Amygdala (tissue), 56 donors: ENCODE measurements at regions not wholly inside any gene's neighbourhood (a gene's known extent, or its start where the extent isn't known, plus 50 kb on each side); places are given as distances from the start of the nearest gene placed in this dataset.
"Not testable (repeated sequence)": the region's sequence is repeated elsewhere in the genome, so short reads cannot be mapped to it uniquely, and the experiment has no call there.

Experiments used
- DNase-seq, 56 donors: peaks; one replicate each; lab custom pipeline; 2025; lab: John Stamatoyannopoulos, UW

DNA sequence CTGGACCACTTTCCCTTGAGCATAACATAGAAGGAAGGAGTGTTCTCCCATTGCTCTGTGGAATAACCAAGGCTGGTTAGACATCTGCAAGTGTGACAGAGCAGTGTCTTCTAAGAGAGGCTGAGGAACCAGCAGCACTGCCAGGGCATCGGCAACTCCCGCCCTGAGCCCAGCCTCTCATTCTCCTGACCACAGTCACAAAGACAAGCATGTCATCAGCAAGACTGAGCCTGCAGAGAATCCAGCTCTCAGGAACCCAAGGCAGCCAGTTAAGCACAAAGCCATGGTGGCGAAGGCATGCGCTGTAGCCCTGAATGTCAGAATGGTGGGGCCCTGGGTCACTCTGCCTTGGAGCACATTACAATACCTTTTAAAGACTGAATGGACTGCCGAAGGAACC is 253.9 kb downstream of the AGTPBP1 start:
- no peak for DNase-seq

DNA sequence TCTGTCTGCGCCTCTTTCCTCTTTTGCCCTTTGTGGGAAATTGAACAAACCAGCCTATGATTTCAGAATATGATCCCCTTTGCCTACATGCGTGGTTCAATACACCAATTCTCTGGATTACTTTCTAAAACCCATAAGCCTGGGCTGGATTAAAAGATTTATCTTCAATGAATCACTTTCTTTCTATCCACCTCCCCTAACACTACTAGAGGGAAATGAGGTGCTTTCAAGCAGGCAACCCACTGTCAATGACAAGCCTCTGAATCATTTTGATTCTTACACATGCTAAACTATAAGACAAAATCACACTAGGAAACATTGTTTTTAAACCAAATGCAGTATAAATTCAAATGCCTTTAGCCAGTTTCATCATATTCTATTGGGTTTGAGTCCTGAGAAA is 257.5 kb downstream of the AGTPBP1 start:
- DNase-seq = no peak

DNA sequence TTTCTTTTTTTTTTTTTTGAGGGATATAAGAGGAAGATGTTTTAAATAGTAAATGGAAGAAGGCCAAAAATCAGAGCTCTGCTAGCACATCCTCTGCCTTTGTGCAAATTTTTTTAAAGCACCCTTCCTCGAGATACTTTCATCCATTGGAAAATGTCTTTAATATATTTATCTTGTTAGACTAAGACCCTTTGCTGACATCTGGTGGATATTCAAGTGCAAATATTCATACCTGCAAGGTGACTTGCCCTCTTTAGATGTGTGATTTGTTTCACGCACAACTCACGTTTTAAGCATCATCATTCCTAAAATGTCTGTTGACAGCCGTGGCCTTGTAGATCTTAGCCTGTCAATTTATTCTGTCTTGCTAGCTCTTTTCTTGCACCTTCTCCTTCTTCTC is 258.5 kb downstream of the AGTPBP1 start:
- no peak for DNase-seq

GRCh38 chr9:85479305-85479704 is 262.4 kb downstream of the AGTPBP1 start:
- DNase-seq = no peak

DNA sequence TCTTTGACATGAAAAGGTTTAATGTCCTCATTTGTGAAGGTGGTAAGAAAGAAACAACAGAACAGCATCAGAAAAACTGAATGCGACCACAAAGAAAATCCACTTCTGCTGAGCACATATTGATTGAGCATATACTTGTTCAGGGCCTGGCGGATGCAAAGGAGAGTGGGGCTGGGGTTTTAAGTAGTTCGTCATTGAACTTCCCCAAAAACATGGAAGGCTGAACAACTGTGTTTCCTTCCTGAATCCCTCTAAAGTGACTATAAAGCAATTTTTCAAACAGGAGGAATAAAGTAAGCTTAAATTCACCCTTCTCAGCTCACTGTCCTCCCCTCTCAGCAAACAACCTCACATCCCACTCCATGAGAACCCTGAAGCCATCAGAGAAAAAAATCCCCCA is 262.9 kb downstream of the AGTPBP1 start:
- no peak for DNase-seq

DNA sequence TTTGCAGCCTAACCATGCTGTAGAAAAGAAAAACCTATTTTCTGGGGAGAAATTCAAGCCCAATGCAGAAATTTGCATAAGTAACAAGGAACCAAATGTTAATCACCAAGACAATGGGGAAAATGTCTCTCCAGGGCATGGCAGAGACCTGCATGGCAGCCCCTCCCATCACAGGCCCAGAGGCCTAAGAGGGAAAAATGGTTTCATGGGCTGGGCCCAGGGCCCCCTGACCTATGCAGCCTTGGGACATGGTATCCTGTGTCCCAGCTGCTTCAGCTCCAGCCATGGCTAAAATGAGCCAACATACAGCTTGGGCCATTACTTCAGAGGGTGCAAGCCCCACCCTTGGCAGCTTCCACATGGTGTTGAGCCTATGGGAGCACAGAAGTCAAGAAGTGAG is 266.9 kb downstream of the AGTPBP1 start:
- not testable (repeated sequence) for DNase-seq

DNA sequence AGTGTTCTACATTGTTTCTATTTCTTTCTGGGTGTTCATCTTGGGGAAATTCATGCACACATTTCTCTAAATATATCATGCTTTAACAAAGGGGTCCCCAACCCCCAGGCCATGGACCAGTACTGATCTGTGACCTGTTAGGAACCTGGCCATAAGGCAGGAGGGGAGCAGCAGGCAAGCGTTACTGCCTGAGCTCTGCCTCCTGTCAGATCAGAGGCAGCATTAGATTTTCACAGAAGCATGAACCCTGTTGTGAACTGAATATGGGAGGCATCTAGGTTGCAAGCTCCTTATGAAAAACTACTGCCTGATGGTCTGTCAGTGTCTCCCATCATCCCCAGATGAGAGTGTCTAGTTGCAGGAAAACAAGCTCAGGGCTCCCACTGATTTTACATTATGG is 270.0 kb downstream of the AGTPBP1 start:
- no peak for DNase-seq

- no peak for DNase-seq
Measured at GRCh38 chr9:85469041-85469440, 272.7 kb downstream of the AGTPBP1 start.

GRCh38 chr9:85466834-85467233 is 274.9 kb downstream of the AGTPBP1 start:
- DNase-seq = no peak

DNA sequence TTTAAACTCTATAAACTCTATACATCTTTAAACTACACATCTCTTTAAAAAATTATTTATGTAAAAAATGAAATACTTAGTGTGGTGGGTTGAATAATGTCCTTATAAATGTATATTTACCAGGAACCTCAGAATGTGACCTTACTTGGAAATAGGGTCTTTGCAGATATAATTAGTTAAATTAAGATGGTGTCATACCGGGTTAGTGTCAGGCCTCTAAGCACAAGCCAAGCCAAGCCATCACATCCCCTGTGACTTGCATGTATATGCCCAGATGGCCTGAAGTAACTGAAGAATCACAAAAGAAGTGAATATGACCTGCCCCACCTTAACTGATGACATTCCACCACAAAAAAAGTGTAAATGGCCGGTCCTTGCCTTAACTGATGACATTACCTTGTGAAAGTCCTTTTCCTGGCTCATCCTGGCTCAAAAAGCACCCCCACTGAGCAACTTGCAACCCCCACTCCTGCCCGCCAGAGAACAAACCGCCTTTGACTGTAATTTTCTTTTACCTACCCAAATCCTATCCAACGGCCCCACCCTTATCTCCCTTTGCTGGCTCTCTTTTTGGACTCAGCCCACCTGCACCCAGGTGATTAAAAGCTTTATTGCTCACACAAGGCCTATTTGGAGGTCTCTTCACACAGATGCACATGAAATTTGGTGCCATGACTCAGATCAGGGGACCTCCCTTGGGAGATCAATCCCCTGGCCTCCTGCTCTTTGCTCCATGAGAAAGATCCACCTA is 283.5 kb downstream of the AGTPBP1 start:
- not testable (repeated sequence) for DNase-seq

- no peak for DNase-seq
Measured at GRCh38 chr9:85453850-85454249, 287.9 kb downstream of the AGTPBP1 start.

- DNase-seq = no peak
Measured at GRCh38 chr9:85452841-85453240, 288.9 kb downstream of the AGTPBP1 start.

DNA sequence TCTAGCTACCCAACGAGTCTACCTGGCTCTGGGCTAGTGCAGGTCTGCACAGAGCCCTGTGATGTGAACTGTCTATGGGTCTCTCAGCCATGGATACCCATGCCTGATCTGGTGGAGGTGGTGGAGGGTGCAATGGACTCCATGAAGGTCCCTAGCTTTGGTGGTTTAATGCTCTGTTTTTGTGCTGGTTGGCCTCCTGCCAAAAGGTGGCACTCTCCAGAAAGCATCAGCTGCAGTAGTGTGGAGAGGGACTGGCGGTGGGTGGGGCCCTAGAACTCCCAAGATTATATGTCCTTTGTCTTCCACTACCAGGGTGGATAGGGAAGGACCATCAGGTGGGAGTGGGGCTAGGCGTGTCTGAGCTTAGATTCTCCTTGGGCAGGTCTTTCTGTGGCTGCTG is 290.1 kb downstream of the AGTPBP1 start:
- DNase-seq = no peak

- DNase-seq = no peak
Measured at GRCh38 chr9:85445887-85446286, 295.9 kb downstream of the AGTPBP1 start.

DNA sequence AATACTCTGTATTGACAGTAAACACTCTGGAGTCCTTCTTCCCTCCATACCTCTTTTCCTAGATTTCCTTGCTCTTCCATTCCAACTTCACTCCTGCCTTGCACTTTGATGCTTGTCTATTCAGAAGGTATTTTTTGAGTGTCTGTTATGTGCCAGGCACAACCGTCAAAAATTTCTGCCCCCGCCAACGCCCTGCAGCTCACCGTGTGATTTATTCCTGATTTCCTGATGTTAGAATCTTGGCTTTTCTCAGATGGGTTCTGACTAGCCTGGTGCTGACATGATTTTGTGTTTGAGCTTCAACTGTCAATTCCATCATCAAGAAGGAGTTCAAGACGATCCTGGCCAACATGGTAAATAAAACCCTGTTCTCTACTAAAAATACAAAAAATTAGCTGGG is 297.5 kb downstream of the AGTPBP1 start:
- DNase-seq = no peak

DNA sequence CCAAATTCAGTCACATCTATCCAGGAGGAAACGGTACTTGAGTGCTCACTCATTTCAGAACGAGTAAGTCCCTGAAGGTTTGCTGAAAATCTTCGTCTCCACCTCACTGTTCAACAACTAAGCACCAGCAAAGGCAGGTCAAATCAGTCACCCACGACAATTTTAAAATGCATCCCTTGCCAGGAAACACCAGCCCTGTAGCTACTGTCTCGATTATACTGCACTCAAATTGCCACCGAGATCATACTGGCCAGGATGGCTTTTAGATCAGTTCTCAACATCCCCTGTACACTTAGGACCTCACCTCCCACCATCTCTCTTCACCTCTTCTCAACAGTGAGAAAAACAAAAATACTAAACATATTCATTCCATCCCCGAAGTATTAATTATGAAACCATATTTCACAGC is 298.6 kb downstream of the AGTPBP1 start:
- no peak for DNase-seq

GRCh38 chr9:85439791-85440190 is 302.0 kb downstream of the AGTPBP1 start:
- DNase-seq = no peak

GRCh38 chr9:85433956-85434355 is 307.8 kb downstream of the AGTPBP1 start:
- DNase-seq = not testable (repeated sequence)

GRCh38 chr9:85433551-85433950 is 308.2 kb downstream of the AGTPBP1 start:
- DNase-seq = not testable (repeated sequence)

GRCh38 chr9:85433046-85433445 is 308.7 kb downstream of the AGTPBP1 start:
- no peak for DNase-seq

- DNase-seq = no peak
Measured at GRCh38 chr9:85432599-85432998, 309.2 kb downstream of the AGTPBP1 start.

DNA sequence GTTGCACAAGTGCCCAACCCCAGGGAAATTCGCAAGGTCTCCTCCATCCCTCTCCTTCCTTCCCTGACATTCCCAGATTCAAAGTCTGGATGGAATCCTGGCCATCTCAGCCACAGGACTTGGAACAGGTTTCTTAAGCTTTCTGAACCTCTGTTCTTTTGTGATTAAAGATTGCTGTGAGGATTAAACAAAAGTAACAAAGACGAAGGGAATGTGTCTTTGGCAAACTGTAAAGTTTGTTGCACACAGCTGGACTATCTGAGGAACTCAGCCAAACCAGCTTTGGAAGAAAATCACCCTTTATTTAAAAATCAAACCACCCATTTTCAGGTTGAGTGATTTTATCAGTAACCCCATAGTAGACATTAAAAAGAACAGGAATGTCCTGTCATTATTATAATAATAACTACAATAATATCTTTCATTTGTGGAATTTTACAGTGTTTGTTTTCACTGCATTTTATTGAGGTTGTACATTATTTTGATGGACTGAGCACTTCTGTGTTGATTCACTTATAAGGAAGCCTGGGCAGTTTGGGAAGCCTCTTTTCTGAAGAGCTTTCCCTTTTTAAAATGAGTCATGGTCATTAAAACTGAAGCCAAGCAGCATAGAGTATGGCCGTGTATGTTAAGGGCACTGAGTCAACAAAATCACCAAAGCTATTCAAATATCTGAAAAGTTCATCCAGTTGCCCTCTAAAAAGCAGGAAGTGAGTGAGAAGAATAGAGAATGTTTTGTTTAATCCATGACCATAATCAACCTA is 310.2 kb downstream of the AGTPBP1 start:
- DNase-seq = no peak
